HG03354 (cell line): ENCODE measurements at regions not wholly inside any gene's neighbourhood (a gene's known extent, or its start where the extent isn't known, plus 50 kb on each side); places are given as distances from the start of the nearest gene placed in this dataset.

ENCODE experiments used
- ATAC-seq: cut with Tn5 transposase; IDR thresholded peaks from one replicate; pipeline ENCODE4 v1.9.1; 2021; ENCODE audit warnings: mild to moderate bottlenecking; ENCODE audit not compliant: unreplicated experiment, poor library complexity, severe bottlenecking

- no peak for ATAC-seq
These were observed 52.8 kb upstream of the MEIS1 start for GRCh38 chr2:66382091-66382490.

- no peak for ATAC-seq
These were observed 55.5 kb upstream of the MEIS1 start for GRCh38 chr2:66379473-66379872.

GRCh38 chr2:66377832-66378231 is 57.1 kb upstream of the MEIS1 start:
- no peak for ATAC-seq

- ATAC-seq: no peak
These were observed 64.1 kb upstream of the MEIS1 start for GRCh38 chr2:66370824-66371223.

GRCh38 chr2:66366619-66367018 is 68.3 kb upstream of the MEIS1 start:
- ATAC-seq: no peak

- ATAC-seq: no peak
These were observed 70.2 kb upstream of the MEIS1 start for GRCh38 chr2:66364495-66365333.

- no peak for ATAC-seq
These were observed 72.2 kb upstream of the MEIS1 start for GRCh38 chr2:66362701-66363100.

- no peak for ATAC-seq
These were observed 88.7 kb upstream of the MEIS1 start for GRCh38 chr2:66346231-66346664.

- no peak for ATAC-seq
These were observed 90.8 kb upstream of the MEIS1 start for GRCh38 chr2:66344087-66344663.

GRCh38 chr2:66343259-66343658 is 91.7 kb upstream of the MEIS1 start:
- ATAC-seq: no peak

GRCh38 chr2:66340521-66340920 is 94.4 kb upstream of the MEIS1 start:
- ATAC-seq: no peak

- no peak for ATAC-seq
These were observed 100.5 kb upstream of the MEIS1 start for GRCh38 chr2:66334237-66335029.

- no peak for ATAC-seq
These were observed 103.7 kb upstream of the MEIS1 start for GRCh38 chr2:66331176-66331575.

GRCh38 chr2:66329081-66329605 is 105.8 kb upstream of the MEIS1 start:
- no peak for ATAC-seq

GRCh38 chr2:66327066-66327740 is 107.7 kb upstream of the MEIS1 start:
- ATAC-seq: no peak

- ATAC-seq: no peak
These were observed 109.9 kb upstream of the MEIS1 start for GRCh38 chr2:66324909-66325528.

GRCh38 chr2:66324356-66324755 is 110.6 kb upstream of the MEIS1 start:
- ATAC-seq: no peak

- no peak for ATAC-seq
These were observed 111.5 kb upstream of the MEIS1 start for GRCh38 chr2:66323406-66323805.

- no peak for ATAC-seq
These were observed 112.2 kb upstream of the MEIS1 start for GRCh38 chr2:66322506-66323260.
